DMS153 (cell line): ENCODE measurements at regions not wholly inside any gene's neighbourhood (a gene's known extent, or its start where the extent isn't known, plus 50 kb on each side); places are given as distances from the start of the nearest gene placed in this dataset.
A peak's percentile ranks its signal among the peaks of the same experiment; 100 is the strongest.

Experiments
- DNase-seq: peaks from one replicate; lab custom pipeline; 2025; lab: John Stamatoyannopoulos, UW

GRCh38 chr16:65956100-65956499, 410.4 kb upstream of the CDH5 start:
- DNase-seq: no peak

- DNase-seq: no peak
Measured at GRCh38 chr16:65954446-65954845, 412.0 kb upstream of the CDH5 start.

- no peak for DNase-seq
Measured at GRCh38 chr16:65950211-65950610, 416.3 kb upstream of the CDH5 start.

GRCh38 chr16:65948361-65948760, 418.1 kb upstream of the CDH5 start:
- no peak for DNase-seq

GRCh38 chr16:65947951-65948350, 418.5 kb upstream of the CDH5 start:
- no peak for DNase-seq

GRCh38 chr16:65945493-65945892, 421.0 kb upstream of the CDH5 start:
- no peak for DNase-seq

- DNase-seq: no peak
Measured at GRCh38 chr16:65944361-65944760, 422.1 kb upstream of the CDH5 start.

- no peak for DNase-seq
Measured at GRCh38 chr16:65940711-65941110, 425.8 kb upstream of the CDH5 start.

- DNase-seq: no peak
Measured at GRCh38 chr16:65938083-65938482, 428.4 kb upstream of the CDH5 start.

GRCh38 chr16:65937455-65937854, 429.0 kb upstream of the CDH5 start:
- DNase-seq: no peak

GRCh38 chr16:65936096-65936495, 430.4 kb upstream of the CDH5 start:
- no peak for DNase-seq

GRCh38 chr16:65934443-65934842, 432.0 kb upstream of the CDH5 start:
- no peak for DNase-seq

- no peak for DNase-seq
Measured at GRCh38 chr16:65933703-65934102, 432.8 kb upstream of the CDH5 start.

- DNase-seq: no peak
Measured at GRCh38 chr16:65932350-65933072, 434.0 kb upstream of the CDH5 start.

GRCh38 chr16:65922923-65923322, 443.6 kb upstream of the CDH5 start:
- no peak for DNase-seq

- DNase-seq: no peak
Measured at GRCh38 chr16:65919986-65920376, 446.5 kb upstream of the CDH5 start.

GRCh38 chr16:65919145-65919985, 447.1 kb upstream of the CDH5 start:
- DNase-seq: no peak

- DNase-seq: no peak
Measured at GRCh38 chr16:65917466-65917865, 449.0 kb upstream of the CDH5 start.

GRCh38 chr16:65916995-65917394, 449.5 kb upstream of the CDH5 start:
- DNase-seq: no peak

- DNase-seq: no peak
Measured at GRCh38 chr16:65910291-65910690, 456.2 kb upstream of the CDH5 start.

- peak; percentile 88 for DNase-seq
Measured at GRCh38 chr16:65909310-65910050, 457.0 kb upstream of the CDH5 start.

GRCh38 chr16:65908568-65908967, 457.9 kb upstream of the CDH5 start:
- DNase-seq: no peak

- peak; percentile 45 for DNase-seq
Measured at GRCh38 chr16:65905331-65905730, 461.2 kb upstream of the CDH5 start.
